Panc1 (cell line): ENCODE measurements at regions not wholly inside any gene's neighbourhood (a gene's known extent, or its start where the extent isn't known, plus 50 kb on each side); places are given as distances from the start of the nearest gene placed in this dataset.

Experiments
- POLR2AphosphoS5 ChIP-seq: IDR thresholded peaks from 2 replicates; pipeline ENCODE4 v1.6.1; 2012; ENCODE audit warnings: mild to moderate bottlenecking, low read depth, low read length, moderate library complexity
- SIN3A ChIP-seq: IDR thresholded peaks from 2 replicates; pipeline ENCODE4 v1.6.1; 2012; ENCODE audit warnings: low read depth, mild to moderate bottlenecking, low read length, moderate library complexity, borderline replicate concordance; ENCODE audit not compliant: insufficient read depth
- TCF7L2 ChIP-seq: IDR thresholded peaks from 2 replicates; pipeline ENCODE4 v1.6.1; 2011; ENCODE audit warnings: mild to moderate bottlenecking, low read depth, low read length, inconsistent platforms
- TF ChIP-seq, protein P1 (sequence below): fragments of 450-650 bp; IDR thresholded peaks from 2 replicates; pipeline ENCODE4 v1.5.1; 2017; ENCODE audit warnings: mild to moderate bottlenecking
- TF ChIP-seq, protein P2 (sequence below), 2 experiments: IDR thresholded peaks; 2 replicates each; pipeline ENCODE4 v1.6.1; 2011 to 2012; ENCODE audit warnings: low read depth in 2 of 2, control low read depth in 1 of 2, low read length in 1 of 2, mild to moderate bottlenecking in 1 of 2, moderate library complexity in 1 of 2; ENCODE audit not compliant: insufficient read depth in 1 of 2

DNA sequence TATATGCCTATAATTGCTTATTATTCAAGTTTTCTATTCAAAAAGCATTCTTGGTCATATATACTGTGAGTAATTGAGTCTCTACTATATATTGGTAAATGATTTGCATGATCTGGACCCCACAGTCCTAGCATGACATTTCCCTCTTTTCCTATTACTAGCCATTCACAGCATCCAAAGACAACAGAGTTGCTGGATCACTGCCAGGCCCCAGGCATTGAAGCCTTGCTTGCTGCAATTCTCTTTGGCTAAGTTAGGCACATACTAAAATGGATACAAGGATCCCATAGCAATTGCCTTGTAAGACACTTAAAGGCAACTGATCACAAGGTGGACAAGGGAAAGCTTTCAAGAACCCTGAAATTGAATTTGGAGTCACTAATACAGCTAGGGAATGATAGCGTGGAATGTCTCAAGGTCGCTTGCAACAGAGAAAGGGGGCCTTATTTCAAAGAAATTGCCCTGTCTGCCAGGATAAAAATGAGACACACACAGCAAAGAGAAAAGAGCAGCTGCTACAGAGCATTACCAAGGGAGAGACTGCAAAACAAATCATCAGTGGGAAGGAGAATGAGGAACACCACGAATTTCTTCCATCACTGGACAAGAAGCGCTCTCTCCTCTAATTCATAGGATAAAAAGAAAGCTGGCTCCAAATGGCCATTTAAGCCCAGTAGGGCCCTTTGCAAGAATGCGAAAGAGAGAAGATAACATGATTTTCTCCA is 77.1 kb upstream of the EPHA4 start:
- TF ChIP-seq, protein P1, sequence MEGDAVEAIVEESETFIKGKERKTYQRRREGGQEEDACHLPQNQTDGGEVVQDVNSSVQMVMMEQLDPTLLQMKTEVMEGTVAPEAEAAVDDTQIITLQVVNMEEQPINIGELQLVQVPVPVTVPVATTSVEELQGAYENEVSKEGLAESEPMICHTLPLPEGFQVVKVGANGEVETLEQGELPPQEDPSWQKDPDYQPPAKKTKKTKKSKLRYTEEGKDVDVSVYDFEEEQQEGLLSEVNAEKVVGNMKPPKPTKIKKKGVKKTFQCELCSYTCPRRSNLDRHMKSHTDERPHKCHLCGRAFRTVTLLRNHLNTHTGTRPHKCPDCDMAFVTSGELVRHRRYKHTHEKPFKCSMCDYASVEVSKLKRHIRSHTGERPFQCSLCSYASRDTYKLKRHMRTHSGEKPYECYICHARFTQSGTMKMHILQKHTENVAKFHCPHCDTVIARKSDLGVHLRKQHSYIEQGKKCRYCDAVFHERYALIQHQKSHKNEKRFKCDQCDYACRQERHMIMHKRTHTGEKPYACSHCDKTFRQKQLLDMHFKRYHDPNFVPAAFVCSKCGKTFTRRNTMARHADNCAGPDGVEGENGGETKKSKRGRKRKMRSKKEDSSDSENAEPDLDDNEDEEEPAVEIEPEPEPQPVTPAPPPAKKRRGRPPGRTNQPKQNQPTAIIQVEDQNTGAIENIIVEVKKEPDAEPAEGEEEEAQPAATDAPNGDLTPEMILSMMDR: no peak
- TF ChIP-seq POLR2AphosphoS5 (no peak), SIN3A (no peak), TCF7L2 (no peak)
- TF ChIP-seq, protein P2, sequence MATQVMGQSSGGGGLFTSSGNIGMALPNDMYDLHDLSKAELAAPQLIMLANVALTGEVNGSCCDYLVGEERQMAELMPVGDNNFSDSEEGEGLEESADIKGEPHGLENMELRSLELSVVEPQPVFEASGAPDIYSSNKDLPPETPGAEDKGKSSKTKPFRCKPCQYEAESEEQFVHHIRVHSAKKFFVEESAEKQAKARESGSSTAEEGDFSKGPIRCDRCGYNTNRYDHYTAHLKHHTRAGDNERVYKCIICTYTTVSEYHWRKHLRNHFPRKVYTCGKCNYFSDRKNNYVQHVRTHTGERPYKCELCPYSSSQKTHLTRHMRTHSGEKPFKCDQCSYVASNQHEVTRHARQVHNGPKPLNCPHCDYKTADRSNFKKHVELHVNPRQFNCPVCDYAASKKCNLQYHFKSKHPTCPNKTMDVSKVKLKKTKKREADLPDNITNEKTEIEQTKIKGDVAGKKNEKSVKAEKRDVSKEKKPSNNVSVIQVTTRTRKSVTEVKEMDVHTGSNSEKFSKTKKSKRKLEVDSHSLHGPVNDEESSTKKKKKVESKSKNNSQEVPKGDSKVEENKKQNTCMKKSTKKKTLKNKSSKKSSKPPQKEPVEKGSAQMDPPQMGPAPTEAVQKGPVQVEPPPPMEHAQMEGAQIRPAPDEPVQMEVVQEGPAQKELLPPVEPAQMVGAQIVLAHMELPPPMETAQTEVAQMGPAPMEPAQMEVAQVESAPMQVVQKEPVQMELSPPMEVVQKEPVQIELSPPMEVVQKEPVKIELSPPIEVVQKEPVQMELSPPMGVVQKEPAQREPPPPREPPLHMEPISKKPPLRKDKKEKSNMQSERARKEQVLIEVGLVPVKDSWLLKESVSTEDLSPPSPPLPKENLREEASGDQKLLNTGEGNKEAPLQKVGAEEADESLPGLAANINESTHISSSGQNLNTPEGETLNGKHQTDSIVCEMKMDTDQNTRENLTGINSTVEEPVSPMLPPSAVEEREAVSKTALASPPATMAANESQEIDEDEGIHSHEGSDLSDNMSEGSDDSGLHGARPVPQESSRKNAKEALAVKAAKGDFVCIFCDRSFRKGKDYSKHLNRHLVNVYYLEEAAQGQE (IDR thresholded peaks at IDR 0.05; ENCODE audit: insufficient read depth in 1 of 2, low read depth in 2 of 2, low read length in 1 of 2): no peak
